Lower leg skin (tissue), 4 donors: ENCODE measurements at regions not wholly inside any gene's neighbourhood (a gene's known extent, or its start where the extent isn't known, plus 50 kb on each side); places are given as distances from the start of the nearest gene placed in this dataset.

Source experiments
- DNase-seq, 2 donors: peaks; one replicate each; pipeline ENCODE4 v3.0.0-alpha.2; 2019; ENCODE audit warnings: low spot score in 2 of 2
- H3K4me3 ChIP-seq: fragments of 200-600 bp; sonication (generic); 2 replicates; pipeline ENCODE4 v1.5.1; 2017; ENCODE audit warnings: mild to moderate bottlenecking, low read depth; ENCODE audit not compliant: poor library complexity, severe bottlenecking
- CTCF ChIP-seq, 3 donors: fragments of 450-650 bp; IDR thresholded peaks; one replicate each; pipeline ENCODE4 v1.5.1; 2016; ENCODE audit warnings: antibody characterized with exemption in 3 of 3, mild to moderate bottlenecking in 3 of 3, moderate library complexity in 2 of 3
- POLR2A ChIP-seq, 2 donors: fragments of 450-650 bp; IDR thresholded peaks; one replicate each; pipeline ENCODE4 v1.6.1; 2016 to 2017; ENCODE audit warnings: antibody characterized with exemption in 2 of 2, mild to moderate bottlenecking in 1 of 2, moderate library complexity in 1 of 2
- WGBS, 2 donors: methylation state at CpG; one replicate each; pipeline ENCODE4 v1.1.5; 2018; 5-methylcytosine and 5-hydroxymethylcytosine counted together
- intact Hi-C: fragments of 100-400 bp; cut with DNase I; formaldehyde crosslinking; loops from one replicate; pipeline ENCODE4 v1.15.0; 2023; ENCODE audit warnings: low total_unique reads

- intact Hi-C loops: no loop called here
- 54 to 58% methylated on average over 5 of the region's 5 CpGs for WGBS, 2 donors
- no peak for DNase-seq
- no peak for TF ChIP-seq CTCF (IDR thresholded peaks at IDR 0.05)
- no peak for TF ChIP-seq POLR2A (IDR thresholded peaks at IDR 0.05)
- H3K4me3 ChIP-seq: no peak overlapping the region
Measured at GRCh38 chr6:82589509-82590206, 226.0 kb downstream of the TPBG start.

- intact Hi-C loops: no loop called here
- DNase-seq: no peak
- no peak overlapping the region for H3K4me3 ChIP-seq
- TF ChIP-seq CTCF (IDR thresholded peaks at IDR 0.05): no peak
Measured at GRCh38 chr6:82597201-82597600, 233.6 kb downstream of the TPBG start.

GRCh38 chr6:82602776-82603175, 239.2 kb downstream of the TPBG start:
- no peak overlapping the region for H3K4me3 ChIP-seq
- TF ChIP-seq POLR2A (IDR thresholded peaks at IDR 0.05) (no peak), CTCF (IDR thresholded peaks at IDR 0.05) (no peak)
- intact Hi-C loops: no loop called here
- DNase-seq: no peak
- 52% methylated on average over 4 of the region's 4 CpGs for WGBS, 2 donors

GRCh38 chr6:82603871-82604270, 240.3 kb downstream of the TPBG start:
- no peak overlapping the region for H3K4me3 ChIP-seq
- TF ChIP-seq CTCF (IDR thresholded peaks at IDR 0.05) (no peak), POLR2A (IDR thresholded peaks at IDR 0.05) (no peak)
- intact Hi-C loops: no loop called here
- 71 to 86% methylated on average over 1 of the region's 1 CpG for WGBS, 2 donors
- no peak for DNase-seq

GRCh38 chr6:82607998-82608725, 244.5 kb downstream of the TPBG start:
- intact Hi-C loops: no loop called here

More at GRCh38 chr6:82607998-82608725, 244.5 kb downstream of the TPBG start:
- DNase-seq: no peak
- no peak overlapping the region for H3K4me3 ChIP-seq
- WGBS, 2 donors: 29 to 44% methylated on average over 1 of the region's 1 CpG
- no peak for TF ChIP-seq CTCF (IDR thresholded peaks at IDR 0.05)
- TF ChIP-seq POLR2A (IDR thresholded peaks at IDR 0.05): no peak
